Jurkat, Clone E6-1 (cell line): ENCODE measurements at regions not wholly inside any gene's neighbourhood (a gene's known extent, or its start where the extent isn't known, plus 50 kb on each side); places are given as distances from the start of the nearest gene placed in this dataset.
"Not testable (repeated sequence)": the region's sequence is repeated elsewhere in the genome, so short reads cannot be mapped to it uniquely, and the experiment has no call there.

Experiments used
- DNase-seq: peaks from one replicate; pipeline ENCODE4 v3.0.0-alpha.2; 2011; ENCODE audit warnings: low read depth, low spot score
- H3K4me3 ChIP-seq: 2 replicates; pipeline ENCODE4 v1.5.1; 2011; ENCODE audit warnings: mild to moderate bottlenecking, low read length, control low read depth, moderate library complexity

- H3K4me3 ChIP-seq, result no peak overlapping the region
- no peak for DNase-seq
Measured at GRCh38 chr15:69661446-69661845, 208.8 kb downstream of the RPLP1 start.

DNA sequence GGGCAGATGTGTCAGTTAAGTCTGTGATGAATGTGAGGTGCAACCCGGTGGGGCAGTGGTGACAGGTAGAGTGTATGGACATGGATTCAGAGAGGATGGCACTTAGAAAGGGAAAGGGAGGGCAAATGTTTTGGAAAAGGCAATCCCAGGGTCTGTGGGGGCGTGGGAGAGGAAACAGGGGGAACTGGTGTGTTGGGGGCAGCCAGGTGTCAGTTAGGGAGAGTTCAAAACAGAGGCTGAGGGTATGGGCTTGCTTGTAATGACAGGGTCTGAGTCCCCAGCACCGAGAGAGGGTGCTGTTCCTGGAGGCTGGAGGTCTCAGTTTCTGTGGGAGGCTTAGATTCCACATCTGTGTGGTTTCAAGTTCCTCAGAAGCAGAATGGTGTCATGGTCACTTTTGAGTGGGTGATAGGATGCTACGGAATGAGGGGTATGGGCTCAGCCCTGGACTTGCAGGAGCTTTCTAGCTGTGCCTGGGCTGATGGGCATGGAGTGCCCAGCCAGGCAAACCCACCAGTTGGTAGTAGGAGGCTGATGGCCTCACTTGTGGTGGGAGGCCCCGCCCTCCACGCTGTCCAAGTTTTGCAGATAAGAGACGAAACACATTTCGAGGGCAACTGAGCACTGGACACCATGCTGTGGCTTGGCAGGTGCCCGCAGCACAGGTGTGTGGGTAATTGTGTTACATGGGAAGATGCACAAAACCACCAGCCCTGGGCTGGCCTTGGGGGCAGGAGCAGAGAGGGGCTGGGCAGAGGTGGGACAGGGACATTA, 209.4 kb downstream of the RPLP1 start:
- DNase-seq, result no peak
- H3K4me3 ChIP-seq, result no peak overlapping the region

GRCh38 chr15:69662645-69663000, 210.0 kb downstream of the RPLP1 start:
- H3K4me3 ChIP-seq, result no peak overlapping the region
- no peak for DNase-seq

GRCh38 chr15:69663441-69663840, 210.8 kb downstream of the RPLP1 start:
- no peak for DNase-seq
- no peak overlapping the region for H3K4me3 ChIP-seq

- H3K4me3 ChIP-seq, result no peak overlapping the region
- no peak for DNase-seq
Measured at GRCh38 chr15:69663982-69664381, 211.4 kb downstream of the RPLP1 start.

DNA sequence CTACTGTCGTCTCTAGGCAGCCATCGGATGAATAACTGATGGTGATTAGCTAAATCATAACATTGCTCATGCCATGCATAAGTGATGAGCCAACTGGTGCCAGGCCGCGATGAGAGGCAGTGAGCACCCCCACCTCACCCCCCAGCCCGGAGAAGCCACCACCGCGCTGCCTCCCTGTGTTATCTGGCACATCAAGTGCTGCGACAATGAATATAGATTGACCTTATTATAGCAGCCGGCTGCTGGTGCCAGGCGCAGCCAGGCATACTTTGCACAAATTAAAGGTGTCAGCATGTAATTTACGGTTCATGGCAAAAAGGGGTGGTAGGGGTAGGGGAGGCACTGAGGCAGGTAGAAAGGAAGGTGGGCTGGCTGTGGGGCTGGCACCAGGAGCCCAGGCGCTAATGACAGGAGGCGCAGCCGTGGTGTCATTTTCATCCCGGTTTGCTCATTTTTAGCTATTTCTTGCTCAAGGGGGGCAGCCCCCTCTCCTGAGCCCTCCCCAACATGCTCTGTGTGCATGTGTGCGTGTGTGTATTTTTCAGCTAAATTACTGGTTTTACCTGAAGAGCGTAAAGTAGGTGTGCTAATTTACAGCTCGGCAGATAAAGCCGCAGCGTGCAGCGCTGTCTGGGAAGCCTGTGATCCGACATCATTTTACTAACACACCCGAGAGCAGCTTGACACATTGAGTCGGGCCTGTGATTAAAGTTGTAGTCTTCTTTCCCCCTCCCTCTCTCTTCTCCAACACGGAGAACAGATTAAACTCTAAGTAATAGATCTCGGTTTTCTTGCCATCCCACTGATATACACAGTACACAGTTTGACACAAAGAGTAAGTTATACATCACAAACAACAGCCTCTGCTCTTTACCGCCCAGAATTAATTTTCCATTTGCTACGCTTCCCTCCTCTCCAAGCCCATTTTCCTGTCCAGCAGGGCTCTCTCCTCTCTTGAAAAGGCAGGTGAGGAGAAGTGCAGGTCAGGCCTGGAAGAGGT, 212.3 kb downstream of the RPLP1 start:
- no peak for DNase-seq
- no peak overlapping the region for H3K4me3 ChIP-seq

DNA sequence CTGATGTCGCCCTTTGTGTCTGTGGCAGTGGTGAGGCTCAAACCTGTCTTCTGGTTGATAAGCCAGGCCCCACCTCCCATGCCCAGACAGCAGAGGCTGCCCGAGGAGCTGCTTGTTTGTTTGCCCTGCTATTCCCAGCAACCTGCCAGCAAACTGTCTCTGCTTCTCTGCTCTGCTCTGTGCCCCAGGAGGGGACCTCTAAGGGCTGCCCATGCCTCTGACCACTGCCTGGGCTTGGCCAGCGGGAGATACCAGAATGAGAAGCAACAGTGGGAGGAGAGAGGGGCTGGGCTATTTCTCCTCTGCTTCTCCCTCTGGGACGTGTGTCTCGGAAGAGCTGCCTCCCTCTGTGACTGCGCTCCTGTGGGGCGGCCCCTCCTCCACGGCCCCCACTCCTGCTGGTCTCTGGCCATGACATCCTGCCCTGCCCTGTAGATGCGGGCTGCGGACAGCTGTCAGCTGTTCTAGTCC, 213.1 kb downstream of the RPLP1 start:
- peak; percentile 6 for DNase-seq
- no peak overlapping the region for H3K4me3 ChIP-seq

DNA sequence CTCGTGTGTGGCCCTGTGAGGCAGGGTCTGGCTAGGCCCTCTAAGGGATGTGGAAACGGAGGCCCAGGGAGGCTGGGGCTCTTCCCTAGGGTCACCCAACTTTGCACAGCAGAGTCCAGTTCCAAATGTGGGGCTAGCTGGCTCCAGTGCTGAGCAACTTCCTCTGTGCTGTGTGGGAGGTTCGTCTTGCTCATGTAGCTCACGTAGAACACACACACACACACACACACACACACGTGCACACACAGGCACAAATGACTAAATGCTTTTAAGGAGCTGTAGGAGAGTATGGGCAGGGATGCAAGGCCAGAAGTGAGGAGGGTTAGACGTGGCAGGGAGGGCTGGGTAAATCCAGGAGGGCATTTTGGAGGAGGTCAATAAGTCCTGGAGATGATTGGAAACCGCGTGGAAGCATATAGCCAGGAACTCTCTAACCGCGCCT, 213.8 kb downstream of the RPLP1 start:
- no peak overlapping the region for H3K4me3 ChIP-seq
- DNase-seq, result peak; percentile 11

- DNase-seq, result no peak
- no peak overlapping the region for H3K4me3 ChIP-seq
Measured at GRCh38 chr15:69666921-69667811, 214.5 kb downstream of the RPLP1 start.

- no peak overlapping the region for H3K4me3 ChIP-seq
- peak; percentile 55 for DNase-seq
Measured at GRCh38 chr15:69668039-69668705, 215.6 kb downstream of the RPLP1 start.

GRCh38 chr15:69668963-69669362, 216.3 kb downstream of the RPLP1 start:
- H3K4me3 ChIP-seq, result no peak overlapping the region
- peak; percentile 50 for DNase-seq

DNA sequence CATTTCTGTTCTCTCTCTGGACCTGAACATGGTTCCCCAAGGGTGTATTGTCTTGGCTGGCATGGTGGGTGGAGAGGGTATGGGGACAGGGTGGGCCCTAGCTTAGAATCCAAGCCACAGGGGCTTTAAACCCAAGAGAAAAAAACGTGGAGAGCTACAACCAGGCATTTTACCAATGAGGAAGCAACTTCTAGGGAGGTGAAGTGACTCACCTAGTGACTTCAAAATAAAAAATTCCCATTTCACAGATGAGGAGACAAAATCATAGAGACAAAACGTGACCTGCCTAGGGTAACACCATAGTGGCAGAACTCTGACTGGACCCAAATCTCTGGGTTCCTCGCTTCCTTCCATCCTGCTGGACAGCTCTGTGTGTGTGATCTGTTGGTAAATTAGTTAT, 216.8 kb downstream of the RPLP1 start:
- no peak for DNase-seq
- no peak overlapping the region for H3K4me3 ChIP-seq

- no peak for DNase-seq
- no peak overlapping the region for H3K4me3 ChIP-seq
Measured at GRCh38 chr15:69673291-69673881, 220.8 kb downstream of the RPLP1 start.

GRCh38 chr15:69675731-69676130, 223.1 kb downstream of the RPLP1 start:
- no peak for DNase-seq
- H3K4me3 ChIP-seq, result no peak overlapping the region

DNA sequence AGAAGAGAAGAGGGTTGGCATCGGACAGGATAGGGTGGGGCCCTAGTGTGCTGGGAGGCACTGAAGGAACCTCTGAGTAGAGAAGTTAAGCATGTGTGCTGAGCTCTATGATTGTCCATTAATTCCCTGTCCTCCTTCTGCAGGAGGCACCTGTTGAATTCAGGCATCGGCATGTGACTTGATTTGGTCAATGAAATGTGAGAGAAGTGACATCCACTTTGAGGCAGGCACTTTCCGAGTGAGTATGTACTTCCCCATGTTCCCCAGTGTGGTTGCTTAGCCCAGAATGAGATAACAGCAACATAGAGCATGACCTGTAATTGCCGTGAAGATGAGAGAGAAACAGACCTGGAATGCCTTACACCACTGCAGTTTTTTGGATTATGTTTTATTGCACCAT, 224.8 kb downstream of the RPLP1 start:
- DNase-seq, result no peak
- H3K4me3 ChIP-seq, result no peak overlapping the region

DNA sequence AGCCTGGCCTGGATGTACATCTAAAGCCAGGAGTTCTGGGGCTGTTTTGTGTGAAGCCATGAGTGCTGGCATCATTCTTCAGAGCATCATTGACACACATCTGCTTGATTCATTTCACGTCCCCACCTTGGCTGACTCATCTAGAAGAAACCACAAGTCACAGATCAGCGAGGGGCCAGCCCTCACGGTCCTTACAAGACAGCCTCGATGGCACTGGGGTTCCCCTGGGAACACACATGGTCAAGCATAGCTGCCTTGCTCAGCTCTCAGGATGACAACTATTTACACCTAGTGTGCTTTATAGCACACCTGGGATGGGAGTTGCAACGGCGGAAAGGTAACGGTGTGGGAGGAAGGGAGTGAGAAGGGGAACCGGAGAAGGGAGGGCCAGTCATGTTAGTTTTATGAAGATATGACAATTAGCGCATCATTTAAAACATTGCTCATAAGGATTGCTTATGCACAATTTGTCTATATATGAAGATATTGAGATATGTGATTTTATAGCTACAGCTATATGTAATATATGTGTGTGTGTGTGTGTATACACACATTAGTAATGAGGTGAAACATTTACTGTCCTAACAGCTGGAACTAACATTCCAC, 227.1 kb downstream of the RPLP1 start:
- no peak overlapping the region for H3K4me3 ChIP-seq
- DNase-seq, result no peak

DNA sequence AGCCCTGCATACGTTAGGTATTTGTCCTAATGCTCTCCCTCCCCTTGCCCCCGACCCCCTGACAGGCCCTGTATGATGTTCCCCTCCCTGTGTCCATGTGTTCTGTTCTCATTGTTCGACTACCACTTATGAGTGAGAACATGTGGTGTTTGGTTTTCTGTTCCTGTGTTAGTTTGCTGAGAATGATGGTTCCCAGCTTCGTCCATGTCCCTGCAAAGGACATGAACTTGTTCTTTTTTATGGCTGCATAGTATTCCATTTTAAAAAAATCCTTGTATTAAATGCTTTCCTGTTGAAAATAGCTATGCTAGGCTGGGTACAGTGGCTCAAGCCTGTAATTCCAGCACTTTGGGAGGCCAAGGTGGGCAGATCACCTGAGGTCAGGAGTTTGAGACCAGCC, 232.2 kb downstream of the RPLP1 start:
- DNase-seq, H3K4me3 ChIP-seq: not testable (repeated sequence)
